ENCODE measurements at regions not wholly inside any gene's neighbourhood (a gene's known extent, or its start where the extent isn't known, plus 50 kb on each side); places are given as distances from the start of the nearest gene placed in this dataset.
"Not testable (repeated sequence)": the region's sequence is repeated elsewhere in the genome, so short reads cannot be mapped to it uniquely, and the experiment has no call there.

GRCh38 chr10:16117305-16117695, 257.0 kb upstream of the MINDY3 start:
- DNase-seq (ENCODE audit: low read depth) = no peak

GRCh38 chr10:16119445-16119844, 259.1 kb upstream of the MINDY3 start:
- no peak for DNase-seq (ENCODE audit: low read depth)

GRCh38 chr10:16120563-16120962, 260.3 kb upstream of the MINDY3 start:
- no peak for DNase-seq (ENCODE audit: low read depth)

- no peak for DNase-seq (ENCODE audit: low read depth)
Observed at GRCh38 chr10:16141499-16141898, 281.2 kb upstream of the MINDY3 start.

GRCh38 chr10:16146993-16147392, 286.7 kb upstream of the MINDY3 start:
- DNase-seq (ENCODE audit: low read depth) = no peak

- DNase-seq (ENCODE audit: low read depth) = no peak
Observed at GRCh38 chr10:16155834-16156233, 281.0 kb upstream of the PTER start.

GRCh38 chr10:16156681-16157080, 280.1 kb upstream of the PTER start:
- no peak for DNase-seq (ENCODE audit: low read depth)

- not testable (repeated sequence) for DNase-seq (ENCODE audit: low read depth)
Observed at GRCh38 chr10:16165067-16165466, 271.7 kb upstream of the PTER start.

GRCh38 chr10:16182144-16182543, 254.7 kb upstream of the PTER start:
- no peak for DNase-seq (ENCODE audit: low read depth)

- peak; percentile 39 for DNase-seq (ENCODE audit: low read depth)
Observed at GRCh38 chr10:16182688-16183087, 254.1 kb upstream of the PTER start.

GRCh38 chr10:16184096-16184597, 252.7 kb upstream of the PTER start:
- DNase-seq (ENCODE audit: low read depth) = peak; percentile 49

- DNase-seq (ENCODE audit: low read depth) = no peak
Observed at GRCh38 chr10:16184906-16185305, 251.9 kb upstream of the PTER start.

- DNase-seq (ENCODE audit: low read depth) = no peak
Observed at GRCh38 chr10:16186564-16186963, 250.2 kb upstream of the PTER start.

GRCh38 chr10:16187161-16187560, 249.6 kb upstream of the PTER start:
- no peak for DNase-seq (ENCODE audit: low read depth)

GRCh38 chr10:16192337-16192736, 244.5 kb upstream of the PTER start:
- DNase-seq (ENCODE audit: low read depth) = no peak

- no peak for DNase-seq (ENCODE audit: low read depth)
Observed at GRCh38 chr10:16193241-16193640, 243.6 kb upstream of the PTER start.

GRCh38 chr10:16195178-16195769, 241.5 kb upstream of the PTER start:
- no peak for DNase-seq (ENCODE audit: low read depth)

- DNase-seq (ENCODE audit: low read depth) = no peak
Observed at GRCh38 chr10:16195894-16196293, 240.9 kb upstream of the PTER start.

- no peak for DNase-seq (ENCODE audit: low read depth)
Observed at GRCh38 chr10:16199216-16199615, 237.6 kb upstream of the PTER start.

- DNase-seq (ENCODE audit: low read depth) = not testable (repeated sequence)
Observed at GRCh38 chr10:16223618-16224017, 213.2 kb upstream of the PTER start.

GRCh38 chr10:16227674-16228073, 209.1 kb upstream of the PTER start:
- DNase-seq (ENCODE audit: low read depth) = no peak

- DNase-seq (ENCODE audit: low read depth) = no peak
Observed at GRCh38 chr10:16231176-16231575, 205.6 kb upstream of the PTER start.

GRCh38 chr10:16231734-16232435, 204.9 kb upstream of the PTER start:
- no peak for DNase-seq (ENCODE audit: low read depth)

GRCh38 chr10:16232441-16232840, 204.4 kb upstream of the PTER start:
- DNase-seq (ENCODE audit: low read depth) = no peak

Data from HS-5 (cell line).